DOHH2 (cell line): ENCODE measurements at regions not wholly inside any gene's neighbourhood (a gene's known extent, or its start where the extent isn't known, plus 50 kb on each side); places are given as distances from the start of the nearest gene placed in this dataset.

Experiments
- H3F3A ChIP-seq: fragments of 200-600 bp; sonication (generic), shearing (Covaris generic); 2 replicates; pipeline ENCODE4 v1.6.0; 2016; ENCODE audit warnings: antibody characterized with exemption, mild to moderate bottlenecking; ENCODE audit not compliant: control insufficient read depth, insufficient read depth
- H3K27ac ChIP-seq: fragments of 200-600 bp; sonication (generic); 2 replicates; pipeline ENCODE4 v1.5.1; 2014; ENCODE audit warnings: low read depth, mild to moderate bottlenecking, low read length, moderate library complexity
- H3K27me3 ChIP-seq: fragments of 200-600 bp; sonication (generic); 2 replicates; pipeline ENCODE4 v1.6.1; 2014; ENCODE audit warnings: mild to moderate bottlenecking, low read length, mixed read lengths; ENCODE audit not compliant: control insufficient read depth
- H3K36me3 ChIP-seq: fragments of 200-600 bp; sonication (generic); 2 replicates; pipeline ENCODE4 v1.6.1; 2014; ENCODE audit warnings: mild to moderate bottlenecking, low read length, moderate library complexity, mixed read lengths; ENCODE audit not compliant: control insufficient read depth
- H3K4me1 ChIP-seq: fragments of 200-600 bp; sonication (generic); 2 replicates; pipeline ENCODE4 v1.6.1; 2014; ENCODE audit warnings: mild to moderate bottlenecking, low read length, mixed read lengths; ENCODE audit not compliant: control insufficient read depth
- H3K4me2 ChIP-seq: fragments of 200-600 bp; sonication (generic); 2 replicates; pipeline ENCODE4 v1.6.0; 2014; ENCODE audit warnings: mild to moderate bottlenecking, low read length, moderate library complexity
- H3K4me3 ChIP-seq: fragments of 200-600 bp; sonication (generic); 2 replicates; pipeline ENCODE4 v1.5.1; 2014; ENCODE audit warnings: mild to moderate bottlenecking, low read length, mixed read lengths
- H3K79me2 ChIP-seq: fragments of 200-600 bp; sonication (generic); 2 replicates; pipeline ENCODE4 v1.6.1; 2014; ENCODE audit warnings: mild to moderate bottlenecking, low read length, mixed read lengths; ENCODE audit not compliant: control insufficient read depth
- H3K9me2 ChIP-seq: fragments of 200-600 bp; sonication (generic); replicated peaks from 2 replicates; pipeline ENCODE4 v1.6.1; 2014; ENCODE audit warnings: mild to moderate bottlenecking, low read length, mixed read lengths; ENCODE audit not compliant: control insufficient read depth
- H3K9me3 ChIP-seq: fragments of 200-600 bp; sonication (generic); 2 replicates; pipeline ENCODE4 v1.6.1; 2014; ENCODE audit warnings: antibody characterized with exemption, low read length, mixed read lengths; ENCODE audit not compliant: control insufficient read depth, insufficient read depth
- H4K20me1 ChIP-seq: fragments of 200-600 bp; sonication (generic); 2 replicates; pipeline ENCODE4 v1.6.0; 2014; ENCODE audit warnings: low read depth, mild to moderate bottlenecking, antibody characterized with exemption, low read length, moderate library complexity; ENCODE audit not compliant: control insufficient read depth, insufficient read depth
- EZH2phosphoT487 ChIP-seq: fragments of 200-600 bp; sonication (generic); IDR thresholded peaks from 2 replicates; pipeline ENCODE4 v1.6.1; 2017; ENCODE audit warnings: borderline replicate concordance, mild to moderate bottlenecking, antibody characterized with exemption, low read length, moderate library complexity, mixed read lengths
- TF ChIP-seq, protein P1 (sequence below): fragments of 200-600 bp; sonication (generic); IDR thresholded peaks from one replicate; pipeline ENCODE4 v1.5.1; 2014; ENCODE audit warnings: antibody characterized with exemption, mild to moderate bottlenecking, low read depth, low read length; ENCODE audit not compliant: poor library complexity, severe bottlenecking

GRCh38 chr12:125324861-125325490 lies 259.7 kb downstream of the AACS start:
- Histone ChIP-seq H3K4me1 (no peaks in the 10 kb centered on the region), H3K27ac (no peak overlapping the region), H3K4me2 (no peak overlapping the region), H3K4me3 (no peak overlapping the region), H3K79me2 (no peaks in the 10 kb centered on the region), H3F3A (no peaks in the 10 kb centered on the region), H3K36me3 (no peaks in the 10 kb centered on the region), H3K9me3 (no peaks in the 10 kb centered on the region), H3K9me2 (no peaks in the 10 kb centered on the region), H4K20me1 (no peaks in the 10 kb centered on the region), H3K27me3 (peaks cover 3% of the 10 kb centered on the region)
- TF ChIP-seq, protein P1, sequence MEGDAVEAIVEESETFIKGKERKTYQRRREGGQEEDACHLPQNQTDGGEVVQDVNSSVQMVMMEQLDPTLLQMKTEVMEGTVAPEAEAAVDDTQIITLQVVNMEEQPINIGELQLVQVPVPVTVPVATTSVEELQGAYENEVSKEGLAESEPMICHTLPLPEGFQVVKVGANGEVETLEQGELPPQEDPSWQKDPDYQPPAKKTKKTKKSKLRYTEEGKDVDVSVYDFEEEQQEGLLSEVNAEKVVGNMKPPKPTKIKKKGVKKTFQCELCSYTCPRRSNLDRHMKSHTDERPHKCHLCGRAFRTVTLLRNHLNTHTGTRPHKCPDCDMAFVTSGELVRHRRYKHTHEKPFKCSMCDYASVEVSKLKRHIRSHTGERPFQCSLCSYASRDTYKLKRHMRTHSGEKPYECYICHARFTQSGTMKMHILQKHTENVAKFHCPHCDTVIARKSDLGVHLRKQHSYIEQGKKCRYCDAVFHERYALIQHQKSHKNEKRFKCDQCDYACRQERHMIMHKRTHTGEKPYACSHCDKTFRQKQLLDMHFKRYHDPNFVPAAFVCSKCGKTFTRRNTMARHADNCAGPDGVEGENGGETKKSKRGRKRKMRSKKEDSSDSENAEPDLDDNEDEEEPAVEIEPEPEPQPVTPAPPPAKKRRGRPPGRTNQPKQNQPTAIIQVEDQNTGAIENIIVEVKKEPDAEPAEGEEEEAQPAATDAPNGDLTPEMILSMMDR, result no peak
- no peak for TF ChIP-seq EZH2phosphoT487

GRCh38 chr12:125329239-125330102 lies 264.2 kb downstream of the AACS start:
- peaks cover 20% of the 10 kb centered on the region for H3K4me1 ChIP-seq

DNA sequence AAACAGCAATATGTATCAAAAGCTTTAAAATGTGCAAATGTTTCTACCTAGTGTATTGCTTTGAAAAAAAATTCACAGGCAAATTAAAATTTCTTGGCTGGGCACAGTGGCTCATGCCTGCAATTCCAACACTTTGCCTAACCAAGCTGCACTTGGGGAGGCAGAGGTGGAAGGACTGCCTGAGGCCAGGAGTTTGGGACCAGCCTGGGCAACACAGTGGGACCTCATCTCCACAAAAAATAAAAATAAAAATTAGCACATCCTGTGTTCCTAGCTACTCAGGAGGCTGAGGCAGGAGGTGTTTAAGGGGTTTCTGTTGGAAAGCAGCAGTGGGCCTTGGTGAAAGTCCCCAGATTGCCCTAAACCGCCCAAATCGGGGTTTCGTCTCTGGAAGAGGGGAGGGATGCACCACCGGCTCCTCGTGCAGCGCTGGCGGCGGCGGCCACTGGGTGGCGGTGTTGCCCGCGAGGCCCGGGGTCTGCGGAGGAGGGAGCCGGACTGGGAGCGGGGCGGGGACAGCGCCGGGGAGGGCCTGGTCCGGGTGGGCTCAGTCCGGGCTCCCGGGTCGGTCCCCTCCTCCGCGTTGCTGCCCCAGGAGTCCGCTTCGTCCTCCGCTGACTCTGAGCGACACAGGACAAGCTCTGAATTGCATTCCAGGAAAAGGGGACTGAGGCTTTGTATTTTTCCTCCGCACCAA lies 265.6 kb downstream of the AACS start:
- Histone ChIP-seq H3K9me2 (no peaks in the 10 kb centered on the region), H3K36me3 (no peaks in the 10 kb centered on the region), H3K27me3 (peaks cover 3% of the 10 kb centered on the region), H3F3A (peaks cover 7% of the 10 kb centered on the region), H3K79me2 (no peaks in the 10 kb centered on the region), H3K27ac (no peak overlapping the region), H4K20me1 (no peaks in the 10 kb centered on the region), H3K4me2 (peak overlapping the region; percentile 75), H3K9me3 (peaks cover 5% of the 10 kb centered on the region; the same call in 1 of the 2 replicates), H3K4me1 (peaks cover 31% of the 10 kb centered on the region), H3K4me3 (peak overlapping the region; percentile 62)
- TF ChIP-seq, protein P1, result peak; percentile 82
- TF ChIP-seq EZH2phosphoT487, result no peak

More at GRCh38 chr12:125329239-125330102, 264.2 kb downstream of the AACS start:
- TF ChIP-seq, protein P1, result no peak
- no peak for TF ChIP-seq EZH2phosphoT487
- no peaks in the 10 kb centered on the region for H3K79me2 ChIP-seq
- H3K27ac ChIP-seq, result no peak overlapping the region
- H3K9me3 ChIP-seq, result peaks cover 2% of the 10 kb centered on the region; the same call in 1 of the 2 replicates
- peaks cover 4% of the 10 kb centered on the region for H3F3A ChIP-seq
- peaks cover 3% of the 10 kb centered on the region for H3K27me3 ChIP-seq
- H3K36me3 ChIP-seq, result no peaks in the 10 kb centered on the region
- H3K4me3 ChIP-seq, result no peak overlapping the region
- H3K9me2 ChIP-seq, result no peaks in the 10 kb centered on the region
- H4K20me1 ChIP-seq, result no peaks in the 10 kb centered on the region
- no peak overlapping the region for H3K4me2 ChIP-seq
